Right atrium auricular region (tissue), 2 donors: ENCODE measurements at regions not wholly inside any gene's neighbourhood (a gene's known extent, or its start where the extent isn't known, plus 50 kb on each side); places are given as distances from the start of the nearest gene placed in this dataset.

Experiments used
- DNase-seq: peaks from one replicate; pipeline ENCODE4 v3.0.0-alpha.2; 2019; ENCODE audit warnings: low spot score
- H3K27ac ChIP-seq, 2 donors: fragments of 200-600 bp; sonication (generic); 1 replicate in 1 of 2; 2 replicates in 1 of 2; pipeline ENCODE4 v1.5.1; 2016 to 2019
- H3K27me3 ChIP-seq, 2 donors: fragments of 200-600 bp; sonication (generic); one replicate each; pipeline versions ENCODE4 v1.5.1 to v1.6.0; 2017 to 2019
- H3K36me3 ChIP-seq: fragments of 200-600 bp; sonication (generic); one replicate; pipeline ENCODE4 v1.5.1; 2016
- H3K4me1 ChIP-seq, 2 donors: fragments of 200-600 bp; sonication (generic); one replicate each; pipeline versions ENCODE4 v1.5.1 to v1.6.0; 2017 to 2019
- H3K4me3 ChIP-seq, 2 donors: fragments of 200-600 bp; sonication (generic); 1 replicate in 1 of 2; 2 replicates in 1 of 2; pipeline ENCODE4 v1.5.1; 2017 to 2019; ENCODE audit warnings: mild to moderate bottlenecking in 1 of 2, moderate library complexity in 1 of 2
- H3K9me3 ChIP-seq, 2 donors: fragments of 200-600 bp; sonication (generic); one replicate each; pipeline ENCODE4 v1.5.1; 2019
- CTCF ChIP-seq, 2 donors: fragments of 200-600 bp; sonication (generic); IDR thresholded peaks; one replicate each; pipeline ENCODE4 v1.5.1; 2019; ENCODE audit warnings: antibody characterized with exemption in 2 of 2

DNA sequence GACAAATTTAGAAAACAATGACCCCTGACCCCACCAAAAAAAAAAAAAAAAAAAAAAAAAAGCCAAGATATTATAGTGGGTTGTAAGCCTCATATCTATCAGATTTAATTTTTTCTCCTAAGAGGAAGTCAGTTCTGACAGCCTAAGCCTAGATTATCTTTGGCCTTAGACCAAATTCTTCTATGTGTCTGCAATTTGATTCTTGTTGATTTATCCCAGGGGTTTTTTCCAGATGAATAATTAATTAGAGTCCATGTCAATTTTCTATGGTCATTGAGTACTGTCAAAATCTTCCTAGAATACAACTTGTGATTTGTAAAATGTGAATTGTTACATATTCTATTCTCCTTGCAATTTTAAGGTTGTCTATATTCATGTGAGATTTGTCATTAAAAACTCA, 151.6 kb upstream of the CACNA2D1 start:
- Histone ChIP-seq H3K27ac (no peak overlapping the region), H3K4me1 (peaks cover 0 to 4% of the 10 kb centered on the region in 2 donors), H3K27me3 (no peaks in the 10 kb centered on the region), H3K4me3 (no peak overlapping the region), H3K9me3 (no peaks in the 10 kb centered on the region), H3K36me3 (no peaks in the 10 kb centered on the region)
- DNase-seq: no peak
- TF ChIP-seq CTCF (IDR thresholded peaks at IDR 0.05): no peak

DNA sequence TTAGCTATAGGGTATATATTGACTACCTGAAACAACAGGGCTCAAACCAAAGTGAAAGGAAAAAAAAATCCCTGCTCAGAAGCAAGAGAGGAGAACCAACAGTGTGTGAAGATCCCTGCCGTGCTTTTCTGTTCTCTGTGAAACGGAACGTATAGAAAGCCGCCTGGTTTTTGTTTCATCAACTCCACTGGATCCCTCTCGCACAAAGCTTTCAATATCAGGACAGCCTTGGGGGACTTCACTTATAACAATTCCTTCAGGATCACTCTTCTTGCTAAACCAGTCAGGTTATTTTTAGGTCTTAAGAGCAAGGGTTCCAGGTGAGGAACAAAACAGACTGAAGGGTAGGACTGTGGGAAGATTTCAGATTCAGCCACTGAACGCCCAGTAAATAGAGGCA, 151.1 kb upstream of the CACNA2D1 start:
- no peaks in the 10 kb centered on the region for H3K27me3 ChIP-seq
- peaks cover 0 to 4% of the 10 kb centered on the region in 2 donors for H3K4me1 ChIP-seq
- no peak overlapping the region for H3K4me3 ChIP-seq
- TF ChIP-seq CTCF (IDR thresholded peaks at IDR 0.05): no peak
- no peaks in the 10 kb centered on the region for H3K36me3 ChIP-seq
- H3K27ac ChIP-seq: no peak overlapping the region
- no peaks in the 10 kb centered on the region for H3K9me3 ChIP-seq
- no peak for DNase-seq

- Histone ChIP-seq H3K4me1 (peaks cover 0 to 4% of the 10 kb centered on the region in 2 donors), H3K36me3 (no peaks in the 10 kb centered on the region), H3K4me3 (no peak overlapping the region), H3K27ac (no peak overlapping the region), H3K9me3 (no peaks in the 10 kb centered on the region), H3K27me3 (no peaks in the 10 kb centered on the region)
- TF ChIP-seq CTCF (IDR thresholded peaks at IDR 0.05): no peak
- DNase-seq: no peak
Measured at GRCh38 chr7:82593780-82594179, 150.2 kb upstream of the CACNA2D1 start.

GRCh38 chr7:82592416-82592815, 148.8 kb upstream of the CACNA2D1 start:
- H3K9me3 ChIP-seq: no peaks in the 10 kb centered on the region

GRCh38 chr7:82579047-82579446, 135.5 kb upstream of the CACNA2D1 start:
- no peaks in the 10 kb centered on the region for H3K27me3 ChIP-seq
- DNase-seq: no peak
- no peak overlapping the region for H3K27ac ChIP-seq
- TF ChIP-seq CTCF (IDR thresholded peaks at IDR 0.05): no peak
- H3K4me1 ChIP-seq: peaks cover 0 to 11% of the 10 kb centered on the region in 2 donors
- H3K4me3 ChIP-seq: no peak overlapping the region
- H3K9me3 ChIP-seq: no peaks in the 10 kb centered on the region
- no peaks in the 10 kb centered on the region for H3K36me3 ChIP-seq

More at GRCh38 chr7:82592416-82592815, 148.8 kb upstream of the CACNA2D1 start:
- H3K27me3 ChIP-seq: no peaks in the 10 kb centered on the region
- no peak for TF ChIP-seq CTCF (IDR thresholded peaks at IDR 0.05)
- H3K4me1 ChIP-seq: peaks cover 0 to 4% of the 10 kb centered on the region in 2 donors
- DNase-seq: no peak
- H3K27ac ChIP-seq: no peak overlapping the region
- no peaks in the 10 kb centered on the region for H3K36me3 ChIP-seq
- H3K4me3 ChIP-seq: no peak overlapping the region

GRCh38 chr7:82578430-82578829, 134.9 kb upstream of the CACNA2D1 start:
- TF ChIP-seq CTCF (IDR thresholded peaks at IDR 0.05): no peak
- no peak for DNase-seq
- no peak overlapping the region for H3K4me3 ChIP-seq
- H3K27me3 ChIP-seq: no peaks in the 10 kb centered on the region
- H3K9me3 ChIP-seq: no peaks in the 10 kb centered on the region
- H3K36me3 ChIP-seq: no peaks in the 10 kb centered on the region
- peaks cover 0 to 11% of the 10 kb centered on the region in 2 donors for H3K4me1 ChIP-seq
- no peak overlapping the region for H3K27ac ChIP-seq
